ENCODE measurements at regions not wholly inside any gene's neighbourhood (a gene's known extent, or its start where the extent isn't known, plus 50 kb on each side); places are given as distances from the start of the nearest gene placed in this dataset.

- TF ChIP-seq CTCF (IDR thresholded peaks at IDR 0.05; ENCODE audit: insufficient read depth, low read length), result no peak
- no peak overlapping the region for H3K4me3 ChIP-seq (ENCODE audit: low read depth, low read length)
- no peak for DNase-seq (ENCODE audit: low read depth)
These were observed 150.9 kb downstream of the RPLP1 start for GRCh38 chr15:69603369-69604071.

- no peak for DNase-seq (ENCODE audit: low read depth)
- no peak overlapping the region for H3K4me3 ChIP-seq (ENCODE audit: low read depth, low read length)
- no peak for TF ChIP-seq CTCF (IDR thresholded peaks at IDR 0.05; ENCODE audit: insufficient read depth, low read length)
These were observed 151.4 kb downstream of the RPLP1 start for GRCh38 chr15:69604072-69604411.

- no peak for TF ChIP-seq CTCF (IDR thresholded peaks at IDR 0.05; ENCODE audit: insufficient read depth, low read length)
- H3K4me3 ChIP-seq (ENCODE audit: low read depth, low read length), result no peak overlapping the region
- no peak for DNase-seq (ENCODE audit: low read depth)
These were observed 153.5 kb downstream of the RPLP1 start for GRCh38 chr15:69606144-69606543.

GRCh38 chr15:69606921-69607500, 154.4 kb downstream of the RPLP1 start:
- TF ChIP-seq CTCF (IDR thresholded peaks at IDR 0.05; ENCODE audit: insufficient read depth, low read length), result no peak
- no peak overlapping the region for H3K4me3 ChIP-seq (ENCODE audit: low read depth, low read length)
- DNase-seq (ENCODE audit: low read depth), result peak; percentile 2

- H3K4me3 ChIP-seq (ENCODE audit: low read depth, low read length), result no peak overlapping the region
- DNase-seq (ENCODE audit: low read depth), result no peak
- no peak for TF ChIP-seq CTCF (IDR thresholded peaks at IDR 0.05; ENCODE audit: insufficient read depth, low read length)
These were observed 156.0 kb downstream of the RPLP1 start for GRCh38 chr15:69608661-69609060.

GRCh38 chr15:69609176-69609575, 156.6 kb downstream of the RPLP1 start:
- TF ChIP-seq CTCF (IDR thresholded peaks at IDR 0.05; ENCODE audit: insufficient read depth, low read length), result no peak
- DNase-seq (ENCODE audit: low read depth), result peak; percentile 7
- no peak overlapping the region for H3K4me3 ChIP-seq (ENCODE audit: low read depth, low read length)

GRCh38 chr15:69609776-69610175, 157.2 kb downstream of the RPLP1 start:
- no peak overlapping the region for H3K4me3 ChIP-seq (ENCODE audit: low read depth, low read length)
- no peak for DNase-seq (ENCODE audit: low read depth)
- no peak for TF ChIP-seq CTCF (IDR thresholded peaks at IDR 0.05; ENCODE audit: insufficient read depth, low read length)
